Cardiac fibroblast (primary cell): ENCODE measurements at regions not wholly inside any gene's neighbourhood (a gene's known extent, or its start where the extent isn't known, plus 50 kb on each side); places are given as distances from the start of the nearest gene placed in this dataset.
A peak's percentile ranks its signal among the peaks of the same experiment; 100 is the strongest.
"Not testable (repeated sequence)": the region's sequence is repeated elsewhere in the genome, so short reads cannot be mapped to it uniquely, and the experiment has no call there.

Experiments used
- DNase-seq, 2 donors: peaks; one replicate each; pipeline versions ENCODE4 v3.0.0 to v3.0.0-alpha.2; 2010; ENCODE audit warnings: low read depth in 2 of 2
- H3K4me3 ChIP-seq, 2 donors: replicated peaks in 1 of 2; 1 replicate in 1 of 2; 2 replicates in 1 of 2; pipeline ENCODE4 v1.5.1; 2011; ENCODE audit warnings: low read depth in 2 of 2, low read length in 2 of 2, mild to moderate bottlenecking in 2 of 2, moderate library complexity in 1 of 2
- TF ChIP-seq, protein P1 (sequence below): IDR thresholded peaks from one replicate; pipeline ENCODE4 v1.5.1; 2011; ENCODE audit warnings: low read depth, mild to moderate bottlenecking, low read length, inconsistent platforms

DNA sequence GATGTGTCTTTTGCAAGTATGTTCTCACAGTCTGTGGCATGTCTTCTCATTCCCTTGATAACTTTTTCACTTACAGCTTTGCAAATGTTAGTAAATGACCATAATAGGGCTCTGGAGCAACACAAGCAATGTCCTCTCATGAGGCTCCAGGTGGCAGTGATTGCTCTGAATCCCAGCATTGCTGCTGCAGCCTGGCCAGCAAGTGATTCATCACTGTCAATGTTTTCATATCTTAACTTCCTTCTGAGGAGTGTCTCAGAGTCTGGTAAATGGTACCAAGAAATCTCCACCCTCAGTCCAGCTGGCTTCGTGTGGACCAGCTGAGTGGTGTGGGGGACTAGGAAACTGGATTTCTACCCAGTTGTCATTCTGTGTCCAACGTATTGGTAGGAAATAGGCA is 139.6 kb downstream of the MYLK4 start:
- no peak overlapping the region for H3K4me3 ChIP-seq
- TF ChIP-seq, protein P1, sequence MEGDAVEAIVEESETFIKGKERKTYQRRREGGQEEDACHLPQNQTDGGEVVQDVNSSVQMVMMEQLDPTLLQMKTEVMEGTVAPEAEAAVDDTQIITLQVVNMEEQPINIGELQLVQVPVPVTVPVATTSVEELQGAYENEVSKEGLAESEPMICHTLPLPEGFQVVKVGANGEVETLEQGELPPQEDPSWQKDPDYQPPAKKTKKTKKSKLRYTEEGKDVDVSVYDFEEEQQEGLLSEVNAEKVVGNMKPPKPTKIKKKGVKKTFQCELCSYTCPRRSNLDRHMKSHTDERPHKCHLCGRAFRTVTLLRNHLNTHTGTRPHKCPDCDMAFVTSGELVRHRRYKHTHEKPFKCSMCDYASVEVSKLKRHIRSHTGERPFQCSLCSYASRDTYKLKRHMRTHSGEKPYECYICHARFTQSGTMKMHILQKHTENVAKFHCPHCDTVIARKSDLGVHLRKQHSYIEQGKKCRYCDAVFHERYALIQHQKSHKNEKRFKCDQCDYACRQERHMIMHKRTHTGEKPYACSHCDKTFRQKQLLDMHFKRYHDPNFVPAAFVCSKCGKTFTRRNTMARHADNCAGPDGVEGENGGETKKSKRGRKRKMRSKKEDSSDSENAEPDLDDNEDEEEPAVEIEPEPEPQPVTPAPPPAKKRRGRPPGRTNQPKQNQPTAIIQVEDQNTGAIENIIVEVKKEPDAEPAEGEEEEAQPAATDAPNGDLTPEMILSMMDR = peak; percentile 13
- peak; percentile 61 to 64 for DNase-seq

DNA sequence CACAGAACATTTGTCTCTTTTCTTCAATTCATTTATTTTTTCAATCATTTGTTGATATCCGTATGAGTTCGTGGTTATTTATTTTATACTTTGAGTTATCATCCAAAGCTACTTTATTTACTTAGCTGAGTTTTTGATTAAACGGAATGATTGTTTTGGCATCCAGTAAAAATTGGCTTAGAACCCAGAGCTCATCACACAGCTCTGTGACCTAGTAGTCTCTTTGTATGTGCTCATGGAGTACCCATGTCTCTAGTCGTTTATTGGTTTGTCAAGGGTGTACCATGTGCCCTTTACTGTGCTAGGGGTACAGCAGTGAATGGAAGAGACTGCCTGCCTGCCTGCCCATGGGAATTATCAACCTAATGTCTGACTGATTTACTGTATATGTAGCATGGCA is 142.2 kb downstream of the MYLK4 start:
- H3K4me3 ChIP-seq = no peak overlapping the region
- DNase-seq = no peak
- TF ChIP-seq, protein P1 = no peak

DNA sequence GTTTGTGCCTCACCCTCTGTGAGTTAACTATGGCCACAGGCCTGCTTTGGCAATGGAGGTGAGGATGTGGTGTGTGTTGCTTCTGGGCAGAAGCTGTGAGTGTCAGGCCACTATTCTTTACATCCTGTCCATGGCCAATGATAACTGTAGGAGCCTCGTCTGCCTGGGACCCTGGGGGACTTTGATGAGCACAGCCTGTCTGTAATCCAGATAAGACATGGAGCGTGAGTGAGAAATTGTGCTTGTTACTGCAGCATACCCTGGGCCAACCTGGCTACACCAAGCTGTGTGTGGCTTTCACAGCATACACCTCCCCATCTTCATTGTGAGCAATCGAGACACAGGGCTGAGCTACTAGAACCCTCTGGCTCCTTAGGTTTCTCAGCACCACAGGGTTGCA is 150.4 kb downstream of the MYLK4 start:
- no peak overlapping the region for H3K4me3 ChIP-seq
- TF ChIP-seq, protein P1 = no peak
- no peak for DNase-seq

DNA sequence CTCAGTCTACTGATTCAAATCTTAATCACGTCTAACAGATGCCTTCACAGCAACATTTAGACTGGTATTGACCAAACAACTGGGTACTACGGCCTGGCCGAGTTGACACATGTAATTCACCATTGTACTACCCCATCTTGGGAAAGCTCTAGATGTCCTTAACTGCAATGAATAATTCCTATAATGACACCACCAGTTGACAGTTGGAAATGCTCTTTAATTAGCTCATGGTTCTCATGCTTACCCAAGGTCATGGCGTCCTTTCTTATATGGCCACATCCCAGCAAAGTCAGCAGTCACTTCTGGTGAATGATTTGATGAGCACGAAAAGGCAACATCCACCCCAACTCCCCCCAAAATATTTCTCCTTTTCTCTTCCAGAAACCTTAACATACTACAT is 150.9 kb downstream of the MYLK4 start:
- no peak overlapping the region for H3K4me3 ChIP-seq
- no peak for DNase-seq
- TF ChIP-seq, protein P1 = no peak

DNA sequence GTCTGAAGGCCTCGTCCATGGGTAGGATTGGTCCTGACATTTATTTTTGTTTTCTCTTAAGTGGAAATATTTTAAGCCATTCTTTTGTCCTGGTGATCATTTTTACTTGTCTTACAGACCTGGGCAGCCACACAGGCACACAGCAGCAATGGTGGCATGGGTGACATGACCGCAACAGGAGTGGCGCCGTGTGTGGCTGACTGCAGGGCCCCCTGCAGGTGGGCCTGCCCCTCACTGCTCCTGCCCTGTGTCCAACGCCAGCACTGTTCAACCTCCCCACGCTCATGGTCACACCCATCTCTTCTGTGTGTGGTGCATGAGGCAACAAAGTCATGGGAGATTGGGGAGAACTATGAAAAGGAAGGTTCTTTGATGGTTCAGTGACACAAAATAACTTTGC is 151.9 kb downstream of the MYLK4 start:
- no peak for DNase-seq
- H3K4me3 ChIP-seq = no peak overlapping the region
- TF ChIP-seq, protein P1 = no peak

DNA sequence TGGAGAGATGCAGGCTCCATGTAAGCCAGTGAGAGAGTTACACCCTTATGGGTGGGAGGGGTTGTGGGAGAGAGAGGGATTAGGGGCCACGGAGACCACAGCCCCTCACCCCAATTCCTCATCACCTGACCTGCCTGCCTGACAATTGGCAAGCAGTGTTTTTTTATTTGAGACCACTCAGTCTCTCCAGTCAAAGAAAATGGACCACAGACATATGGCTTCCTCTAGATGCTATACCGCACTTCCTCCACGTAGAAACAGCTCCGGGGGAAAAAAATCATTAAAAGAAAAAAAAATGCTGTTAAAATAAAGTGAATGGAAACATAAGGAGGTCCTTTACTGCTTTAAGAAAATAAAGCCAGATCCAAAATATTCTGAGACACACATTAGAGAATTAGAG is 152.7 kb downstream of the MYLK4 start:
- no peak overlapping the region for H3K4me3 ChIP-seq
- no peak for DNase-seq
- TF ChIP-seq, protein P1 = no peak

DNA sequence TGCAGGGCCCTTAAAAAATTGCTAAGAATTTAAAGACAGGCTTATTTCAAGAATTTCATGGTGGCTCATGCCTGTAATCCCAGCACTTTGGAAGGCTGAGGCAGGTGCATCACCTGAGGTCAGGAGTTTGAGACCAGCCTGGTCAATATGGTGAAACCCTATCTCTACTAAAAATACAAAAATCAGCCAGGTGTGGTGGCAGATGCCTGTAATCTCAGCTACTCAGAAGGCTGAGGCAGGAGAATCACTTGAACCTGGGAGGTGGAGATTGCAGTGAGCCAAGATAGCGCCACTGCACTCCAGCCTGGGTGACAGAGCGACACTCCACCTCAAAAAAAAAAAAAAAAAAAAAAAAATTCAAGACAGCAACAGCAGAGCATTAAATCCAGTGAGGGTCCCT is 153.3 kb downstream of the MYLK4 start:
- not testable (repeated sequence) for H3K4me3 ChIP-seq, DNase-seq
